ENCODE measurements at regions not wholly inside any gene's neighbourhood (a gene's known extent, or its start where the extent isn't known, plus 50 kb on each side); places are given as distances from the start of the nearest gene placed in this dataset.
"Not testable (repeated sequence)": the region's sequence is repeated elsewhere in the genome, so short reads cannot be mapped to it uniquely, and the experiment has no call there.

DNA sequence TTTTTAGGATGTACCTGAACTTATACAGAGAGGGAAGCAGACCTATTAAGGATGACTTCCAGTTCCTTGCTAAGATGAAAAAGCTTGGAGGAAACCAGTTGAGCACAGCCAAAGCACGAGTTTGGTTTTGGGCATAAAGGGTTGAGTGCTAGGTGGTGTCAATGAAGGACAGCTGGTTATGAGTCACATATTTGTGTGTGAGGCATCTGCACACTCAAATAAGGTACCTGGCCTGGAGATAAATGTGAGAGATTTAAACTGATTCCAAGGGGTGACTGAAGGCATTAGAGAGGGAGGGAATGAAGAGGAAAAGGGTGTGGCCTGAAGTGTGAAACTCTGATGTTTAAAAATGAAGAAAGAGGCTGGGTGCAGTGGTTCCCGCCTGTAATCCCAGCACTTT is 486.7 kb downstream of the DIPK2A start:
- DNase-seq (ENCODE audit: low spot score): no peak

DNA sequence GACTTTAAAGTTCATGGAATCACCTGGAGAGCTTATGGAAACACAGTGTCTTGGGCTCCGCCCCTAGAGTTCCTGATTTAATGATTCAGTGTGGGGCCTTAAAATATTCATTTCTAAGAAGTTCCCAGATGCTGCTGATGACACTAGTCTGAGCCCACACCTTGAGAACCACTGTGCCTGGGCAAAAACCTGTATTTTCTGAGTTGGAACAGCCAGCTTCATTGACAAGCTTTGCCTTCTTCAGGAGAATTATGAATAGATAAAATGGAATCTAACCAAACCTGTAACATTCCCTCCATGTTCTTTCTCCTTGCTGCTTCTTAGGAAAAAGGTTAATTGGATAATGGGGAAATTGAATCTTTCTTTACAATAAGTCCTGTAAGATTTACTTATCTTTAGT is 490.7 kb downstream of the DIPK2A start:
- DNase-seq (ENCODE audit: low spot score): no peak

DNA sequence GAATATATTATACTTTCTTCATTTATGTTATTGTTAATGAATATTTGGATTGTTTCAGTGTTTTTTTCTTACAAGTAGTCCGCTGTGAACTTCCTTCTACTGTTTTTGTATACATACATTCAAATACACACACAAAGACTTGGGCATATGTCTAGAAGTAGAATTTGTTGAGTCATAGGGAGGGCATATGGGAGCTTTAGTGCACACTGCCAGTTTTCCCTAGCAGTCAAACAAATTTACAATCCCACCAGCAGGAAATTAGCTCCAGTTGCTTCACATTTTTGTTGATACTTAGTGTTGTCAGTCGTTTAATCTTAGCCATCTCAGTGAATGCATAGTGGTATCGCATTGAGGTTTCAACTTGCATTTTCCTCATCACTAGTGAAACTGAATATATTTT is 492.3 kb downstream of the DIPK2A start:
- DNase-seq (ENCODE audit: low spot score): no peak

DNA sequence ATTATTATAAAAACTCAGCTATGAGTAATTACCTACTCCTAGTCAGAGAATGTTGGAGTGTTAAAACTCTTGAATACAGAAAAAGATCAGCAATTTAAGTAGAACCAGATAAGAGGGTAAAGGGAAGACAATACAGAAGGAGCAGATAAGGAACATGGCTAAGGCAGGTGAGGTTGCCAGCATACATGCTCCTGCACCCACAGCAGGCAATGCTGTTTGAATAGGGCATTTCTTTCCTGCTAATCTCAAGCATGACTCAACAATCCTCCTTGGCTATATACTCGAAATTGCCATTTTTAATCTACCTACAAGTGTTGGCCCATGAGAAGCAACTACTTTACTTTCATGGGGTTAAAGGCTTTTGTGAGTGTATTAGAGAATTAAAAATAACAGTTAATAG is 494.5 kb downstream of the DIPK2A start:
- DNase-seq (ENCODE audit: low spot score): no peak

DNA sequence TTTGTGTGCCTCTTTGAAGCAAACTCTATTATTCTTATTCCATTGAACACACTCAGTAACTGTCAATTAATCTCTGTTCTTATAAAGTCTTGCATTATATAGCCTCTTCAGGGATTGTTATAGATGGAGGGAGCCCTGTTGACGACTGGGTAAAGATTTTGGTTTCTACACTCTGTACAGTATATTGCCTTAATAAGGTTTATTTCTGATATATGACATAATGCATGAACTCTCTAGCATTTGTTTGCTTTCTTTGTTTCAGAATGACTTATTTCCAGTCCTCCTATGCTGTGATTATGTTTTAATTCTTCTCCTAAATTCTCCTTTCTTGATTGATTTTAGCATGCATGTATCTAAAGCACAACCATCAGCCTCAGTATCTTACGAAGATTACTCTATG is 494.9 kb downstream of the DIPK2A start:
- DNase-seq (ENCODE audit: low spot score): no peak

DNA sequence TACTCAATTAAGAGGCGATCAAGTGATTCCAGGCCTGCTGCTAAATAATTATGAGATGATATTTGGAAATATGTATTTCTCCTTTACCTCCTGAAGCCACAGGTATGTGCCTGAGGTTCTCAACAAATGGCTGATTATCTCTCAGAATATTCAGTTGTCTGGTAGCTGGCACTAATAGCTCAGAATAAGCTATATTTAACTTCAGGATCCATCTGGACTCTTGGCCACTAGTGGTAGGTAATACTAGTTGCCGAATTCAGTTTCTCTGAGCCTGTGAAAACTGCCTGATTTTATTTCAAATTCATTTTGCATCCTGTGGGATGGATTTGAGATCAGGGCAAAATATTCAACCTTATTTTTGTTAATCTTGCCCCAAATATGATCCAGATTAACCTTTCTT is 499.0 kb downstream of the DIPK2A start:
- DNase-seq (ENCODE audit: low spot score): no peak

DNA sequence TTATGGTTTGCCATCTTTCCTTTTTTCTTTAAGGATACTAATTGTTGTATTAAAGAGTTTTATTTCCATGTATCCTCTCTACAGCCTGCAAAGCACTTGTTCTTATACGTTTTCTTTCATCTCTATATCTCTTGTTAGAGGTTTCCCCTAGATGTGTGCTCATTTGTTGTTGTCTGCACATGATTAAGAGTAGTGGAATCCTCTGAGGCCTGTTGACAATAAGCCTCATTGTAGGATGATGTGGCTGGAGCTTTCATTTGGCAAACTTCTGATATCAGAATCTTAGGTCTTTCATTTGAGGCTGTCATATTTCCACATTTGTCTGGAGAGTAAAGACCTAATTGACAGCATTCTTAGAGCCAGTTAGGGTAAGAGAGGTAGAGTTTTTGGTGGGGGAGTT is 506.0 kb downstream of the DIPK2A start:
- no peak for DNase-seq (ENCODE audit: low spot score)

DNA sequence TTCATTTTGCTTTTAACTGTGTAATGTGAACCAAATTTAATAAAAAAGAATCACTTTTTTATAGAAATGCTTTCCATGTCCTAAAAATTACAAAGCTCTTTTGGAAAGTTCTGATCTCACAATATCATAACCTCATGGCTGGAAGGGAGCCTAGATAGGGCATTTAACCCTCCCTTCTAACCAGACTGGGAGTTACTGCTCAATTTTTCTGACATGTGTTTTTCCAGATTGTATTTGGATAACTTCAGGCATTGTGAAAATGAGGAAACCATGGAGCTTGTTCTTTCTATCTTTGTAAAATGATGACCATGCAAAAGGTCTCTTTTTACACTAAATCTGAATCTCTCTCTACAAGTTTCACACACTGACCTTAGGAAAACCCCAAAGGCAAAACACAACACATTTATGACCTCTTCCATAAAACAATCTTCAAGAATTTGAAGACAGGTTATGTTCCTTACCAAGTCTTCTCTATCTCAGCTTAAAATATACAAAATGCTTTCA is 508.8 kb downstream of the DIPK2A start:
- no peak for DNase-seq (ENCODE audit: low spot score)

DNA sequence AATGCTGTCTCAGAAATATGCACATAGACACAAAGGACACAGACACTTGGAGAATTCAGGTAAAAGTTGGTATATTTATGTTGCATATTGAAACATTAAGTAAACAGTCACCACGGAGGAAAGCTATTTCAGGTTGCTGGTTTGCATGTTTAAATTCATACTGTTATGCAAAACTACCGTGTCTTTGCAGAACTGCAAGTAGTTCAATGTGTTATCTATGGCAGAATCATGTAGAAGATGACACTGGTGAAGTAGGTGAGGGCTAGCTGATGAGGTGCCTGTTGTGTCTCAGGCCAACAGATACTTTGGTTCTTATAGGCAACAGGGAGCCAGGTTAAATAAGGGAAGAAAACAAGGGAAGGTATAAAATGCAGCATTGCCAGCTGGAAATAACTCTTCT is 511.3 kb downstream of the DIPK2A start:
- no peak for DNase-seq (ENCODE audit: low spot score)

DNA sequence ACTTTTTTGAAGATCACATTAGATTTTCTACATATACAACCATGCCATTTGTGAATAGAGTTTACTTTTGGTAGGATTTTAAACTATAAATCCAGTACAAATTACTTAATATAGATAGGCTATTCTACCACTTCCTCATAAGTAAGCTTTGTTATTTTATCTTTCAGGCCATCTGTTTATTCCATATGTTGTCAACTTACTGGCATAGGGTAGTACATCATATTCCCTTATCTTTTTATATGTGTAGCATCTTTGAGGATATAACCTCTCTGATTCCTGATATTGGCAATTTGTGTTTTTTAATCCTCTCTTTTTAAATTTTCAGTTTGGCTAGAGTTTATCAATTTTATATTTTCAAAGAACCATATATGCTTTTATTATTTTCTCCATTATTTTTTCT is 515.4 kb downstream of the DIPK2A start:
- no peak for DNase-seq (ENCODE audit: low spot score)

DNA sequence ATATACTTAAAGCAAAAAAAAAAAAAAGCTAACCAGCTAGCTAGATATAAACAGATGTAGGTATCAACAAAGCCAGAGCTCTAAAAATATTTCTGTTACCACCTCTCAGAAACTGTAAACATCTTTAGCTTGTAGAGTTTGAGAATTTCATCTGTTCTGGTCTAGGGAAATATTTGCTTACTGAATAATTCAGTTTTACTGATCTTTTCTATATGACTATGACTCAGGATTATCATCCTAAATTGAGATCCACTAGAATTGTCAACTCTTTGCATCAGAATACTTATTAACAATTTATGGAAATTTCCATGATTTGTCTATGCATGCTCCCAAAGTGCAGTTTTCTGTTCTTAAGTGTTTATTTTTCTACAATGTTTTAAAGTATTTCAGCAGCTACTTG is 517.3 kb downstream of the DIPK2A start:
- DNase-seq (ENCODE audit: low spot score): no peak

DNA sequence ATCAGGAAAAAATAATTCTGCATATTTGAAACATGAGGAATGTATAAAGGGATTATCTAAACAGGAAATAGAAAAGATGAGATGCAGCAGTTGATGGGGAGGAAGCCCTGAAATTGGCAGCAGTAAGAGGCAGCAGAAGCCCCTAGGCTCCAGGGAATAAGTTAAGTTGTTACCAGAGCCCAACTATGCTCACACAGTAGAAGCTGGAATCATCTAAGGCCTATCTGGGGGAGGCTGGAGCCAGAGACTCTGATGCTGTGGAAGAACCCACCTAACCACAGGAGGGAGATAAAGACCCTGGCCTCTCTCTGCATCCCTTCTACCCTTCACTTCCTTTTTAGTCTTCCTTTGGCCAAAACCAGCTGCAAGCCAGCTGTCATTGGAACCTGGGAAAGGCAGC is 519.7 kb downstream of the DIPK2A start:
- no peak for DNase-seq (ENCODE audit: low spot score)

DNA sequence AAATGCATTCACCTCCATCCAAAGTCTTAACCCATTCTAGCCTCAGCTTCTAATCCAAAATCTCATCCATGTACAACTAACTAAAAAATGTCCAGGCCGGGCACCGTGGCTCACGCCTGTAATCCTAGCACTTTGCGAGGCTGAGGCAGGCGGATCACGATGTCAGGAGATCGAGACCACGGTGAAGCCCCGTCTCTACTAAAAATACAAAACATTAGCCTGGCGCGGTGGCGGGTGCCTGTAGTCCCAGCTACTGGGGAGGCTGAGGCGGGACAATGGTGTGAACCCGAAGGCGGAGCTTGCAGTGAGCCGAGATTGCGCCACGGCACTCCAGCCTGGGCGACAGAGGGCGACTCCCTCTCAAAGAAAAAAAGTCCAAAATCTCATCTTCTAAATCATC is 523.0 kb downstream of the DIPK2A start:
- DNase-seq (ENCODE audit: low spot score): not testable (repeated sequence)

DNA sequence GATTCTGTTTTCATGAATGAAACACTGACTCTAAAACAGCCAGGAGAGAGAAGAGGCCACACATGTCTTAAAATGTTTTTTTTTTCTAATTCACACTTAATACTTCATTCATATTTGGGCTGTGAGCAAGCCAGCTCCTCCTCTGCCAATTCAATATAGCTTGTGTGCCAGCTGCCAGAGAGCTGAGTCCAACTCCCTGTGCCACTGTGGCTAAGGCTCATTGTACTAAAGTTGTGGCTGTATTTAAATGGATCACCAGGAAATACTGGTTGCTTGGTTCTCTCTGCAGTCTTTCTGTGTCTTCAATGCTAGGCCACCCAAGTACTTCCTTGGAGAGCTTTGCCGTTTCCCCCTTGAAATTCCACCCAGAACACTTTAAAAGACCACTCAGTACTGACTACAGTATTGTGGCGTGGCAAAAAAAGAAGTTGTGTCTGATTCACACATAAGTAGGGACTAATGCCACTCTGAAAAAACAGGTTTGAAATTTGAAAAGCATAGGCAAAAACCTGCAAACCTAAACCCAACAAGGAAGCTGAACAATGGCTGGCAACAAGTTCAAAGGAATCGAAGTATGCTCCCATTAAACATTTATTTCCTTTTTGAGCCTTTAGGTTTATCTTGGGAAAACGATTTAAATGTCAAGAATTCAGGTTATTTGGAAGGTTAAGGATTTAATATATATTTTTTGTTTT is 524.7 kb downstream of the DIPK2A start:
- no peak for DNase-seq (ENCODE audit: low spot score)

DNA sequence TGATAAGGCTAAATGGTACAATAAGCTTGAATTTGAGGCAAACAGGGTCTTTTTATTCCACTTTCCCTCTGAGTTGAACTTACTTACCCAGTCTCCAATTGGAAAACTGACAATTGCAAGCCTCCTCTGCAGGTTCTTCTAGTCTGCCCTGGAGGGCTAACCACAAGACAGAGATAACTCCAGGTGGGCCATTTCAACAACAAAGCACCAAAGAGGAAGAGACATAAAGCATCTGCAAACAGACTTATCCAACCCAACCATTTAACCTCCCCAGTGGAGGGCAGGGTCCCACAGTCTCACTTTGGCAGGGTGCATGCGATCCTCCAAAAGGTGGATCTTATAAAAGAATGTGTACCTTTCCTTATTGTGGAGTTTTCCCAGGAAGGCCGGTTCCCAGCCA is 525.8 kb downstream of the DIPK2A start:
- DNase-seq (ENCODE audit: low spot score): no peak

DNA sequence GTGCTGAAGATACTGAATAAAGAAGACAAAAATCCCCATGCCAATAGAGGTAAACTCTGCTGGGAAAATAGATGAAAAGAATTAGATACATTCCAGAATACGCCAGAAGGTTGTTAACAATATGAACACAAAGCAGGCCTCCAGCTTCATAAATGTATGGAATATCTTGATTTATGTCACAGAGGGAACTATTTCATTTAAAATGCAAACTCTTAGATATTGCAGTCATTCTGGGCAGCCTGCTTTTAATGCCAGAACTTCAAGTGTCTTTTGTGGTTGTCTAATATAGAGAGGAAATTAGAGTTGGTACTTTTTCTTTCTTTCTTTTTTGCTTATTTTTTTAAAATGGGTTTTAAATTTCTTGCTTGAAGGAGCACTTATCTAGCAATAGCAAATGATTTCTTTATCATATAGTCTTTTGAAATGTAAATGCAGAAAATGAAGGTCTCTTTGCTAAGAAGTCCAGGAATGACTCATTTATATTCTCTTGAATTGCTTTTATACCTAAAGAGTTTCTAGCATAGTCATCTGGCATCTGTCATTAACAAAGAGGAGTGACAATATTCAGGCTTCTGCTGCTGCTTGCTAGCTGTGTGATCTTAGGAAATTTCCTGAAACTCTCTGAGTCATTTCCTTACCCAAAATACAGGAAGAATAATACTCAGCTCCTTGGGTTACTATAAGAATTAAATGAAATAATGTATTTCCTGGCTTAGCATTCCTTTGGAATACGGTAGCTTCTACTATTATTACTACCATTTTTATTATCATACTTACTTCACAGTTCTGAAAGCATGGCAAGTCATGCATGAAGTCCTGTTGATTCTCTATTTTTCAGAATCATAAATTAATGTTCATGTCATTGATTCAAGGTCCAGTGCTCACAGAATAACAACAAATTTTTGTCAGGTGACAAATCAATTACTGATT is 527.6 kb downstream of the DIPK2A start:
- DNase-seq (ENCODE audit: low spot score): no peak

DNA sequence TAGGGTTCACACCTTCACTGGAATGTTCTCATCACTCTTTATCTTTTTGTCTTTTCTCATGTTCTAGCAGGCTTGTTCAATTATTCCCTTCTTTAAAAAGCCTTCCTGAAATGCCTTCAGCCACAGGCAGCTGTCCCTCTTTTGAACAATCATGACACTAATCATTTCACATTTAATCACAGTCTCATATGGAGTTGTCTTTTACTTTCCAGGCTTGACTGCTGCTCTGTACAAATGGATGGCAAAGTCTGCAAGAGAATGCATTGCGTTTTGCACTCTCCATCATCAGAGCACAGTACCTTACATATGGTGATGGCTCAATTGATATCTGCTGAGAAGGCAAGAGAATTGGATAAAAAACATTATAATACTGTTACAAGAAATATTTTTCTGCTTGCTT is 529.8 kb downstream of the DIPK2A start:
- DNase-seq (ENCODE audit: low spot score): no peak

DNA sequence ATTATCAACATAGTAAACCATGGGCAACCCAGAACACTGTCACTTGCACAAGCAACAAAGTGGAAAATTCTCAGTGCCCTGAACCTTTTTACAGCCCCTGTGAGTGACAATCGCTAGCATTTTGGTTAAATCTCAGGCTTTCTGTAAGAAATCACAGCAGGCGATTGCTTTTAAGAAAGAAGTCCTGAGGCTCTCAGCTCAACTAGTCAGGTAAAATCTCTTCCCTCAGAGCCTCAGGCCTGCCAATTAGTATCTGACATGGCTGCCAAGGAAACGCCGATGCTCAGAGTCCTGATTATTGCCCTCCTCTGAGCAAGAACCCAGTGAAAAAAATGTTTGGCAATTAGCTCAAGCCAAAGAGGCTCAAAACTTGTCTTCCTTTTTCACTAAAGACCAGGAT is 530.8 kb downstream of the DIPK2A start:
- no peak for DNase-seq (ENCODE audit: low spot score)

DNA sequence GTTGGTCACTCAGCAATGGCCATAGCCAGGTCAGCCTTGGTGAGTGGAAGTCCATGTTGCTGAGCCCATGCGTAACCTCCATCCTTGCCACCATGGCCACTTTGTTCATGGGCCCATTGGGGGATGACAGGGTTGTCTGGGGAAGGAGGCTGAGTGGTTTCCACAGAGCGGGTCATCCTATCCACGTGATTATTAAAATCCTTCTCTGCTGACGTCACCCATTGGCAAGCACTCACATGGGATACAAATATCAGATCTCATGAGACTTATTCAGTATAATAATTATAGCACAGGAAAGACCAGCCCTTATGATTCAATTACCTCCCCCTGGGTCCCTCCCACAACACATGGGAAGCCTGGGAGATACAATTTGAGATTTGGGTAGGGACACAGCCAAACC is 534.8 kb downstream of the DIPK2A start:
- not testable (repeated sequence) for DNase-seq (ENCODE audit: low spot score)

DNA sequence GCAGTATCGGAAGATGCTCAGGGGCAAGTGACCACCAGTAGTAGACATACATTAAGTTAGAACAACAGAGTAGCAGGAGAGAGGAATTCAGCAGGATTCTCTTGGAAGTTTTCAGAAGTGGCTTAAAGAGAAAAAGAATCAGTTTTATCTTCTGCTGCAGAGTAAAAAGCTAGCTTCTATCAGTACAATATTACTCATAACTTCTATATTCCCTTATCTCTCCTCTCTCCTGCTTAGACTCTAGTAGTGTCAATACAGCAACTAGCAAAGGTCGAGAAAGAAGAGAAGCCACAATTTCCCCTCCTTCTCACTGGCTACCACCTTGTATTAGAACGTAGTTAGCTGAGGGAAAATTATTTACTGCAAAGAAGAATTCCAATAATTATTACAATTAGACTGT is 539.7 kb downstream of the DIPK2A start:
- no peak for DNase-seq (ENCODE audit: low spot score)

DNA sequence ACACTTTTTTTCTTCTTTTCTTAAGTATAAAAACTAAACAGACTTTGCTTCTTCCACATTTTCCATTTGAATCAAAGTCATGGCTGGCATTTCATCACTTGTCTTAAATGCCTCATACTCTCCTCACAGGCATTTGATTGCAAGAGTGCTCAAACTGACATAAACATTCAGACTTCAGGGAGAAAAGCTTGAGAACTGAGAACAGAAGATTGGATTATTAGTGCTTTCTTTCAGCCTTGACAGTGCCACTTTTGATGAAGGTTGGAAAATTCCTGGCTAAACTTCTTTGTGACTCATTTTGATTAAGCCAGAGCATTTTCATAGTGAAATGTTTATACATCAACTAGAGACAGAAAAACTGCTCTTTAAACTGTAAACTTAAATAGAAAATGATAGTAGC is 544.4 kb downstream of the DIPK2A start:
- DNase-seq (ENCODE audit: low spot score): no peak

DNA sequence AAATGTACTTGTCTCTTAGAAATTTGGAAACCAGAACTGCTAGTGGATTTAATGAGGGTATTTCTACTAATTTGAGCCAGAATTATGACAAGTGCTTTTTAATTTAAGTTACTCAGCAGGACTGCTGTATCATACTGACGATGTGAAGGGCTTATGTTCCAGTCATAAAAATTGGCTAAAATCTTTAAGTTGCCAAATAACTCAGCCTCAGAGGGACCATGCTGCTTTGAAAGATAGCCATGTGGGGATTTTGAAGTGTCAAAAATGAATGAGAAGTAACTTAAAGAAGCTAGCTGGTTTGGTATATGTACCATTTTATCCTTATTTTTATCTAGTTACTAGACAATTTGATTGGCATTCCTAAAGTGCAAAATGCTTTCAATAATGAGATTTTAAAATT is 545.0 kb downstream of the DIPK2A start:
- no peak for DNase-seq (ENCODE audit: low spot score)

DNA sequence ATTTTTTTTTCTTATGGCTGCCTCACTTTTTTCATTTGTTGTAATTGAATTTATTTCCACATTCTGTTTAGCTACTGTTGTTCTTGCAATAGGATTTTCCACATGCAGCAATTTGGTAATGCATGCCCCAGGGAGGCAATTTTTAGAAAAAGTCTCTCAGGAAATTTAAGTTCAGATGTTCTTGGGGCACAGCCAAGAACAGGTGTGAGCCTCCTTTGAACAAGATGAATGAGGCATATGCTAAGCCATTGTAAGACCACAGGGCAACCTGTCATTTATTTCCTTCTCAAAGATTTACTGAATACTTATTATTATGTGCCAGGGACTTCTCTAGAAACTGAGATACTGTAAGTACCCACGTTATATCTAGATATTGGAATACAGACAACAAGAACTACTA is 549.5 kb downstream of the DIPK2A start:
- DNase-seq (ENCODE audit: low spot score): no peak

All from COLO829 (cell line).